GM18498 (cell line): ENCODE measurements at regions not wholly inside any gene's neighbourhood (a gene's known extent, or its start where the extent isn't known, plus 50 kb on each side); places are given as distances from the start of the nearest gene placed in this dataset.

Experiments used
- ATAC-seq: cut with Tn5 transposase; IDR thresholded peaks from one replicate; pipeline ENCODE4 v1.9.1; 2021; ENCODE audit warnings: mild to moderate bottlenecking, moderate library complexity; ENCODE audit not compliant: unreplicated experiment

DNA sequence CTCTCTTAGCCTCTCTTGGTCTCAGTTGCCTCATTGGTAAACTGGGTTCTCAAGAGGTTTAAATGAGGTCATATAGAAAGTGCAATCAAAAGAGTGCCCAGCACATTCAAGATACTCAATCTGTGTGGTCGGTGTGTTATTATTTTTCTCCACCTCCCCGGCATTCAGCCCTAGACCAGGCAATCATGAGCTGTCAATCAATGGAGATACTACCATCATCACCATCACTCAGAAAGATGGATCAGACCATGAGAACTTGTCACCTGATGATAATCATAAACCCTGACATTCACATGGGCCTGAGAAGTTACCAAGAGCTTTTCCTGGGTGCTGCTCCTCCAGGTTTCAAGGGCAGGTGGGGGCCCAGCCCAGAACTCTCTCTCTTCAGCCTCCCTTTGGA lies 166.1 kb downstream of the MN1 start:
- no peak for ATAC-seq

- ATAC-seq: no peak
These were observed 165.7 kb downstream of the MN1 start for GRCh38 chr22:27635852-27636251.

DNA sequence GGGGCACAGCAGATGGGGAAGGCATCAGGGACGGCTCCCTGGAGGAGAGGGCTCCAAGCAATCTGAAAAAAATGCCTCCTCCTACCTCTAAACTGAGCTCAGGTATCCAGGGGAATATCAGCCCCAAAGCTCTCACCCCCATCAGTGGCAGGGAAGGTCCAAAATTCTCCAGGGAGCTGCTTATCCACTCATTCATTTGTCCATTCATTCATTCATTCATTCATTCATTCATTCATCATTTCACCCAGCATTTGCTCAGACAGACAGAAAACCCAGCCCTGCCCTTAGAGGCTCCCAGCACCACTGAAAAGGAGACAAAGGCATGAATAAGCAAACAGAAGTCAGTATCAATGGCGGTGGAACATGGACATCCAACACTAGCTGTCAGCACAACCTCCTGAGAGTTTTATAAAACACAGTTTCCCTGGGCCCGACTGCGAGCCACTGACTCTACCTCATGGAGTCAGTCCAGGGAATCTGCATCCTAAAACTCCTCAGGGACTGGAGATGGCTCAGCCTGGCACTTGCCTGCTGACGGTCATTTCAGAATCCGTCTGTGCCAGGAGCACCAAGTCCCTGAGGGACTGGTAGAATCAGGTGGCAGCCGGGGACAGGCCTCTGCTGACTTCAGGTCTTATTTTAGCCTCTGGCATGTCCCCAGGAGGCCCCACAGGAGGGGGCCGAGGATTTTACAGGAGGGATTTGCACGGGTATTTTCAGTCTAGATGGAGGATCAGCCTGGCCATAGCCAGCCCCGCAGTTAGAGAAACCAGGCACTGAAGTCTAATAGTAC lies 164.6 kb downstream of the MN1 start:
- ATAC-seq: no peak

DNA sequence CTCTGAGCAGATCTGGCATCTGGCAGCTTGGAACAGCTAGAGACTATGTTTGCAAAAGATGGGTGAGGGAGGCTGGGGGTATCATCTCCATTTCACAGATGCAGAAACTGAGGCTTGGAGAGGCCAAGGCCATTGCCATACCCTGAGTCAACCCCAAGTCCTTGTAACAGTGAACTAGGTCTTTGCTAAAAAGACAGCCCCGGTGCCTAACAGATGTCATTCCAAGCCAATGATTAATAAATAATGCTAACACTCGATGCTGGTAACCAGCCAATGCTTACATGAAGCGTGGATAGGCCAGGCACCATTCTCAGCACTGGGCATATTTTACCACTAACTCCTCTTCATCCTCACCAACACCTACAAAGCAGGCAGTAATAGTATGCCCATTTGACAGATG lies 164.0 kb downstream of the MN1 start:
- ATAC-seq: no peak

DNA sequence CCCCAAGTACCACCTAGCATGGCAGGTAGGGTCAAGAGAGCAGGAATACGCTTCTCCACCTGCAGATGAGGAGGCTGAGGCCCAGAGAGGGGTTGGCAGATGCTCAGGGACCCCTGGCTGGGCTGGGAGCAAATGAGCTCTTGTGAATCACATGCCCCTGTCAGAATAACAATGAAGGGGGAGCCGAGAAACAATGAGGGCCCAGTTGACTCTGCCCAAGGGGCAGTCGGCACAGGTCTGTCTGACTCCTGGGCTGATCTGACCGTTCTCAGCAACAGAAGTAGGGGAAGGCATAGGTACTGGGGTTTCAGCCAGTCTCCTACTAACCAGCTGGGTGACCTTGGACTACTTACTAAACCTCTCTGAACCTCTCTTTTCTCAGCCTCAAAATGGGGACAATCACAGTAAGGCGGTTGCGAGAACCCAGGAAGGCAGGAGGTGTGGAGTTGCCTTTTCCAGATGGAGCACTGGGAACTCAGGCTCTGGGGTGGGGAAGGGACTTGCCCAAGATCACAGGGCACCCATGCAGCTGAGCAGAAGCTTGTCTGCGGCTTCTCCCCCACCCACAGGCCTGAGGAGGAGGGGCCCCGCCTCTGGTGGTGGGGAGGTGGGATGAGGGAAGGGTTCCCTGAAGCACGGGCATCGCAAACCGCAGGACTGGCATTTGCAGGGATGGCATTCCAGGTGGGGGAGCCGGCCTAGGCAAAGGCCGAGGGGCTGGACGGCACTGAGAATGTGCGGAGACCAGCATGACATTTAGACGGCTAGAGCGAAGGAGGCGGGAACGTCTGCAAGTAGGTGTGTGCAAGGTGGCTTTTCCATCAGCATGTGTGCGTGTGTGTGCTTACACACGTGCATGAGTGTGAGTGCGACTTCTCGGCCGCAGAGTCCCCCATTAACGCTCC lies 163.0 kb downstream of the MN1 start:
- ATAC-seq: no peak

DNA sequence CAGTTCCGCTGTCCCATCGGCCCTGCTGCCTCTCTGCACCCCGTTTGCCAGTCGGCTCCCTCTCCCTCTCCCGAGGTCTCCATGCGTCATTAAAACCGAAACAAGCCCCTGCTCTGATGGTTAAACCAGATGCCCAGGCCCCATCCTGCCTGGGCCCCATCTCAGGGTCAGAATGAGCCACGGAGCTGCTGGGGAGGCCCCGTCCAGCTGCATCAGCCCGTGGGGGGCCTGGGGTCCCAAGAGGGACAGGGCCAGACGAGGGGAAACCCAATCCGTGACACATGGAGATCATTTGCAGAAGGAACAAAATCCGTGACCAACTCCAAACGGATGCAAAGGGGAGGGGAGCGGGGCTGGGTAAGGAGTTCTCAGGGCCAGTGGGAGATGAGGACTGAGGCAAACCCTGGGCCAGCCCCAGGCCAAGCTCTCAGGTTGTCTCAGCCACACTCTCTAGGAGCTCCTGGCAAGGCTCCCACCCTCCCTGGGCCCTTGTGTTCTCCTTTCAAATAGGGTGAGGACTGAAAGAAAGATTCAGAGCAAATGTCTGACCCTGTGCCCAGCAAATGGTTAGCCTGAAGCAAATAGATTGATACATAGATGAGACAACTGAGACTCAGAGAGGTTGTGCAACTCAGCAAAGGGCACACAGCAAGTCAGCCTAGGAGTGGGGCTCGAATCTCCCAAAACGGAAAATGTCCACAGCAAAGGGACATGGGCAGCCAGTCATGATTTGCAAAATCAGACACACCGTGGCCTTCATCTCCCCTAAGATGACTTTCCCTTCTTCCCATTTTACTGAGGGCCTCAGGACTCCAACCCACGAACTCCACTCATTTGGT lies 162.1 kb downstream of the MN1 start:
- ATAC-seq: no peak

DNA sequence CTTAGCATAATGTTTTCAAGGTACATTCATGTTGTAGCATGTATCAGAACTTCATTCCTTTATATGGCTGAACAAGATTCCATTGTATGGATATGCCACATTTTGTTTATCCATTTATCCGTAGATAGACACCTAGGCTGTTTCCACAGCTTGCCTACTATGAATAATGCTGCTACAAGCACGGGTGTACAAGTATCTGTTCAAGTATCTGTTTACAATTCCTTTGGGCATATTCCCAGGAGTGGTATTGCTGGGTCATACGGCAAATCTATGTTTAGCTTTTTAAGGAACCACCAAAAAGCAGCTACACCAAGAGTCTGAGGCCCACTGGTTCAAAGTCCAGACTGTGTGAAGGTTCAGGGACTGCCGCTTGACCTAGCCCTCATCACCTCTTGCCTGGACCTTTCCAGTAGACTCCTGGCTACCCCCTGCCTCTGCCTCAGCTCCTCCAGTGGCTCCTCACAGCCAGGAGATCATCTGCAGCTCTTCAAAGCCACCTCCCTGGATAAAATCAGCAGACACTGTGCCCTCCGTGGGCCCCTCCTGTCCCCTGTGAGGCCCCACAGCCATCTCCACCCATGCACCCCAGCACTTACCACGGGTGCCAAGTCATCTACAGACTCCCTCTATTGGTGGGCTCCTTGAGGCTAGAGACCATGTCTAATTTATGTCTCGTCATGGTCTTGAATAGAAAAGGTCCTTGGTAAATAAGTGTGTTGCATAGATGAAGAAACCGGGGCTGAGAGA lies 160.3 kb downstream of the MN1 start:
- ATAC-seq: no peak

DNA sequence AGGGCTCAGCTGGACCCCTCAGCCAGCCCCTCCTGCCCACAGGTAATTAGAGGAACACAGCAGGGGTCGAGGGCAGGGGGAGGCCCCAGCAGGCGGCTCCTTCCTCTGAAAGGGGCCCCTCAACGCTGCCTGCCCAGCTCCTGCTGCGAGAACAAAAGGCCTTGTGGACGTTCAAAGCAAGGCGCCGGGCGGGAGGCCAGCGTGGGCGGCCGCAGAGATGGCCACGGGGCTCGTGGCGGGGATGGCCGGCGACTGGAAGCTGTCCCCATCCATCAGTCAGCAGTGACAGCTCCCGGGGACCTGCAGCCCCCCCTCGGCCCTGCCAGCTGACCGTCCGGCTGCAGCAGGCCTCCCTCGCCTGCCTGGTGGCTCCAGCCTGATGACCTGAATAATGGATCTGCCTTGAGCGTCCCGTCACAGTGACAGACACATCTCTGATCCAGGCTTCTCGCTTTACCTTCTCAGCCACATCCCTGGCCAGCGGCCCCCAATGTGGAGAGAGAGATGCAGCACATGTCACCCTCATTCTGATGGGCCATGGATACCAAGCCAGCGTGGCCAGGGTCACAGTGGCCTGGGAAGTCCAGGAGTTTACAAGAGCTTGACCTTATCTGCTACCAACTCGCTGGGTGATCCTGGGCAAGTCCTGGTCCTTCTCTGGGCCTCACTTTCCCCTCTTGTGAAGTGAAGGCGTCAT lies 159.3 kb downstream of the MN1 start:
- no peak for ATAC-seq

GRCh38 chr22:27643907-27644306 lies 157.6 kb downstream of the MN1 start:
- ATAC-seq: no peak

GRCh38 chr22:27644566-27644965 lies 157.0 kb downstream of the MN1 start:
- ATAC-seq: no peak

GRCh38 chr22:27647540-27647939 lies 154.0 kb downstream of the MN1 start:
- ATAC-seq: no peak

DNA sequence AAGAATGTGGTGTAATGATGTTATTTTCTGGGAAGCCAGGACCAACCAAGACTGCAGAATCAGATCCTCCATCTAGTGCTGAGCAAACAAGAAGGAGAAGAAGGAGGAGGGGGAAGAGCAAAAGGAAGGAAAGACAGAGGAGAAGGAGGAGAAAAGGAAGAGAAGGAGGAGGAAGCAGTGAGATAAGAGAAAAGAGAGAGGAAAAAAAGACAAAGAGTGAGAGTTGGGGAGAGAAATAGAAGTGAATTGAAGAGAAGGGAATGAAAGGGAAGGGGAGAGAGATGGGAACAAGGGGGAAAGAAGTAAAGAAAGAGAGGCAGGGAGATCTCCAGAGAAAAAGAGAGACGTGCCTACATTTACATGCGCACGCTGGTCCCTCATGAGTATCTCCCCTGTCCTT lies 153.5 kb downstream of the MN1 start:
- ATAC-seq: no peak

DNA sequence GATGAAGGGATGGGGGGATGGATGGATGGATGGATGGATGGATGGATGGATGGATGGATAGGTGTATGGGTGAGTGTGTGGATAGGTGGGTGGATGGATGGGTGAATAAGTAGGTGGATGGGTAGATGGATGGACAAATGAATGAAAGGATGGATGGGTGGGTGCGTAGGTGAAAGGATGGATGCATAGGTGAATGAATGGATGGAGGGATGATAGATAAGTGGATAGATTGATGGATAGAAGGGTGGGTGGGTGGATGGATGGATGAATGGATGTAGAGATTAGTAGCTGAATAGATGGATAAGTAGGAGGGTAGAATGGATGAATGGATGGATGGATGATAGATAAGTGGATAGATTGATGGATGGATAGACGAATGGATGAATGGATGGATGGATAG lies 152.7 kb downstream of the MN1 start:
- no peak for ATAC-seq

DNA sequence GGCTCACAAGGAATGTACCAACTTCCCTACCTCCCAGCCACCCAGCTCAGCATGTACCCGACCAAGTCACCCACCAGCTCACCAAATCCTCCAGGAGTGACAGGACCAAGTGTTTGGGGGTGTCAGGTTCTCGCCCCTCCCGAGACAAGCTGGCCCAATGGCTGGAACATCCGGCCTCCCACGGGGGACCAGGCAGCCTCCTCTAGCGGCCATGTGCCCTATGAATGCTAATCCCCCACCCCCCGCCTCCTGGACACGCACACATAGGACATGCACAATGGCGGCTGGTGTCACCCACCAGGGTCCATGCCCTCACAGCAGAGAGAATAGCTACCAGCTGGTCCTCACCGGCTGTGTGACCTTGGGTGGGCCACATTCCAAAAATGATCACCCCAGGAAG lies 151.0 kb downstream of the MN1 start:
- ATAC-seq: no peak

DNA sequence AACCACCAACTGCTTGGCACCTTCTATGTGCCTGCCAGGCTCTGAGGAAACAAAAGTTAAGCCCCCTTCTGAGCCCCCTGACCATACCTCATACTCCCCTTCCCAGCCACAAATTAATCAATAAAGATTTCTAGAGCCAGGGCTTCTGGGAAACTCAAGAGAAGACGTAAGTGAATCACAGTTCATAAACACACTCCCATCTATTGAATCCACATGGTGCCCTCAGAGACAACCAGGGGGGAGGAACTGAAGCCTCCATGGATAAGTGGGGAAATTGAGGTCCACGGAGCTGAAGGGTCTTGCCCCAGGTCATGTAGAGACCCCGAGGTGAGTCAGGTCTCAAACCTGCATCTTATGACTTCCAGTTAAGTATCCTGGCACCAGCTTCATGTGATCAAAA lies 150.6 kb downstream of the MN1 start:
- ATAC-seq: no peak

DNA sequence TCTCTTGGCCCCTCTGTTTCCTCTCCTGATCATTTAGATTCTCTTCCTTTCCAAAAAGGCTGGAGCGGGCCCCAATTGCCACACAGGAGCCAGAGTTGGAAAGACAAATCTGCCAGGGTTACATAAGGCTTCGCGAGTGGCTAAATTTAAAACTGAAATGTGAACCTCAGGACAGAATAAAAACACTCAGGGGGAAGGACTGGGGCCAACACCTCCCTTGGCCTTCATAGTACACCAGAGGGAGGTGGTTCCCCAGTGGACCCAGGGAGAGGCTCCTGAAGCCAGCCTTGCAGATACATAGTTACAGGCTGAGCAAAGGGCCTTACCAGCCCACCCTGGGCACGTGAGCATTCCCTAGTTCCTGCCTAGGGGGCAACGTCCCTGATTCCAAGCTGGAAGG lies 150.1 kb downstream of the MN1 start:
- ATAC-seq: no peak

GRCh38 chr22:27654546-27655445 lies 146.8 kb downstream of the MN1 start:
- no peak for ATAC-seq

- ATAC-seq: no peak
These were observed 145.9 kb downstream of the MN1 start for GRCh38 chr22:27655582-27656185.

DNA sequence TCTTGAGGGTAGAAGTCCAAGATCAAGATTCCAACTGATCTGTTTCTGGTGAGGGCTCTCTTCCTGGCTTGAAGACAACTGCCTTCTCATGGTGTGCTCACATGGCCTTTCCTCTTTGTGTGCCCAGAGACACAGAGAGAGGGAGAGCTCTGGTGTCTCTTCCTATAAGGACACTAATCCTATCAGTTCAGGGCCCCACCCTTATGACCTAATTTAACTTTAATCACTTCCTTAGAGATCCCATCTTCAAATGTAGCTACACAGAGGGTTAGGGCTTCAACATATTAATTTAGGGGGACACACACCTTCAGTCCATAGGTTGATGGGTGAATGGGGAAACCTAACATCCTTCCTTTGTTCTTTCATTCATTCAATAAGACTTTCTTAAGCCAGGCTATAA lies 144.6 kb downstream of the MN1 start:
- no peak for ATAC-seq
